ENCODE measurements at regions not wholly inside any gene's neighbourhood (a gene's known extent, or its start where the extent isn't known, plus 50 kb on each side); places are given as distances from the start of the nearest gene placed in this dataset.

GRCh38 chr11:71201936-71202597 lies 50.3 kb downstream of the SHANK2 start:
- DNase-seq (ENCODE audit: low read depth), result no peak

GRCh38 chr11:71201231-71201630 lies 51.1 kb downstream of the SHANK2 start:
- no peak for DNase-seq (ENCODE audit: low read depth)

GRCh38 chr11:71200761-71201160 lies 51.6 kb downstream of the SHANK2 start:
- DNase-seq (ENCODE audit: low read depth), result no peak

GRCh38 chr11:71200172-71200716 lies 52.1 kb downstream of the SHANK2 start:
- DNase-seq (ENCODE audit: low read depth), result no peak

GRCh38 chr11:71199226-71199820 lies 53.1 kb downstream of the SHANK2 start:
- DNase-seq (ENCODE audit: low read depth), result no peak

- DNase-seq (ENCODE audit: low read depth), result no peak
Measured at GRCh38 chr11:71198823-71199165, 53.6 kb downstream of the SHANK2 start.

GRCh38 chr11:71198141-71198822 lies 54.1 kb downstream of the SHANK2 start:
- DNase-seq (ENCODE audit: low read depth), result no peak

- no peak for DNase-seq (ENCODE audit: low read depth)
Measured at GRCh38 chr11:71197096-71197495, 55.3 kb downstream of the SHANK2 start.

- DNase-seq (ENCODE audit: low read depth), result no peak
Measured at GRCh38 chr11:71194710-71195109, 57.7 kb downstream of the SHANK2 start.

GRCh38 chr11:71193431-71193830 lies 58.9 kb downstream of the SHANK2 start:
- DNase-seq (ENCODE audit: low read depth), result no peak

- DNase-seq (ENCODE audit: low read depth), result no peak
Measured at GRCh38 chr11:71192629-71193028, 59.7 kb downstream of the SHANK2 start.

- DNase-seq (ENCODE audit: low read depth), result no peak
Measured at GRCh38 chr11:71191201-71191600, 61.2 kb downstream of the SHANK2 start.

- no peak for DNase-seq (ENCODE audit: low read depth)
Measured at GRCh38 chr11:71190551-71190950, 61.8 kb downstream of the SHANK2 start.

GRCh38 chr11:71189768-71190315 lies 62.5 kb downstream of the SHANK2 start:
- no peak for DNase-seq (ENCODE audit: low read depth)

GRCh38 chr11:71188886-71189767 lies 63.2 kb downstream of the SHANK2 start:
- DNase-seq (ENCODE audit: low read depth), result no peak

- no peak for DNase-seq (ENCODE audit: low read depth)
Measured at GRCh38 chr11:71188073-71188472, 64.3 kb downstream of the SHANK2 start.

GRCh38 chr11:71186806-71187205 lies 65.6 kb downstream of the SHANK2 start:
- DNase-seq (ENCODE audit: low read depth), result no peak

GRCh38 chr11:71185411-71185810 lies 67.0 kb downstream of the SHANK2 start:
- DNase-seq (ENCODE audit: low read depth), result no peak

GRCh38 chr11:71184421-71185210 lies 67.8 kb downstream of the SHANK2 start:
- DNase-seq (ENCODE audit: low read depth), result no peak

- DNase-seq (ENCODE audit: low read depth), result no peak
Measured at GRCh38 chr11:71183878-71184277, 68.5 kb downstream of the SHANK2 start.
